Naive thymus-derived CD8-positive, alpha-beta T cell (primary cell): ENCODE measurements at regions not wholly inside any gene's neighbourhood (a gene's known extent, or its start where the extent isn't known, plus 50 kb on each side); places are given as distances from the start of the nearest gene placed in this dataset.

Experiments used
- ATAC-seq, 2 donors: fragments of 150-1000 bp; cut with Tn5 transposase in 1 of 2; sonication (Bioruptor Pico), chemical (Tn5 transposase) in 1 of 2; 1 replicate in 1 of 2; 2 replicates in 1 of 2; pipeline ENCODE4 v1.10.0; 2021; ENCODE audit warnings: mild to moderate bottlenecking in 2 of 2, moderate library complexity in 2 of 2
- POLR2A ChIA-PET: fragments of 350-600 bp; sonication (Branson Sonifier 250); formaldehyde crosslinking; loops from one replicate; lab custom pipeline; 2021; ENCODE audit warnings: antibody characterized with exemption; lab: Charles Lee
- DNase-seq, 10 donors: peaks; one replicate each; pipeline versions ENCODE4 v3.0.0 to v3.0.0-alpha.2; 2020 to 2022
- H3K27ac Mint-ChIP-seq, 10 donors: one replicate each; pipeline ENCODE4 v1.8.0; 2020 to 2022; ENCODE audit warnings: mild to moderate bottlenecking in 10 of 10, mixed read lengths in 10 of 10, moderate library complexity in 4 of 10, inconsistent platforms in 1 of 10
- H3K27me3 Mint-ChIP-seq, 5 donors: one replicate each; pipeline ENCODE4 v1.8.0; 2021 to 2022; ENCODE audit warnings: mixed read lengths in 5 of 5
- H3K36me3 Mint-ChIP-seq, 3 donors: one replicate each; pipeline ENCODE4 v1.8.0; 2020 to 2022; ENCODE audit warnings: mixed read lengths in 3 of 3, mild to moderate bottlenecking in 2 of 3, inconsistent platforms in 1 of 3
- H3K4me1 Mint-ChIP-seq, 4 donors: one replicate each; pipeline ENCODE4 v1.8.0; 2021 to 2022; ENCODE audit warnings: mixed read lengths in 4 of 4
- H3K4me3 Mint-ChIP-seq, 10 donors: one replicate each; pipeline ENCODE4 v1.8.0; 2020 to 2022; ENCODE audit warnings: mild to moderate bottlenecking in 10 of 10, mixed read lengths in 10 of 10, moderate library complexity in 6 of 10, inconsistent platforms in 1 of 10
- H3K9me3 Mint-ChIP-seq, 9 donors: one replicate each; pipeline ENCODE4 v1.8.0; 2020 to 2022; ENCODE audit warnings: mixed read lengths in 9 of 9, mild to moderate bottlenecking in 3 of 9, inconsistent platforms in 1 of 9, moderate library complexity in 1 of 9

DNA sequence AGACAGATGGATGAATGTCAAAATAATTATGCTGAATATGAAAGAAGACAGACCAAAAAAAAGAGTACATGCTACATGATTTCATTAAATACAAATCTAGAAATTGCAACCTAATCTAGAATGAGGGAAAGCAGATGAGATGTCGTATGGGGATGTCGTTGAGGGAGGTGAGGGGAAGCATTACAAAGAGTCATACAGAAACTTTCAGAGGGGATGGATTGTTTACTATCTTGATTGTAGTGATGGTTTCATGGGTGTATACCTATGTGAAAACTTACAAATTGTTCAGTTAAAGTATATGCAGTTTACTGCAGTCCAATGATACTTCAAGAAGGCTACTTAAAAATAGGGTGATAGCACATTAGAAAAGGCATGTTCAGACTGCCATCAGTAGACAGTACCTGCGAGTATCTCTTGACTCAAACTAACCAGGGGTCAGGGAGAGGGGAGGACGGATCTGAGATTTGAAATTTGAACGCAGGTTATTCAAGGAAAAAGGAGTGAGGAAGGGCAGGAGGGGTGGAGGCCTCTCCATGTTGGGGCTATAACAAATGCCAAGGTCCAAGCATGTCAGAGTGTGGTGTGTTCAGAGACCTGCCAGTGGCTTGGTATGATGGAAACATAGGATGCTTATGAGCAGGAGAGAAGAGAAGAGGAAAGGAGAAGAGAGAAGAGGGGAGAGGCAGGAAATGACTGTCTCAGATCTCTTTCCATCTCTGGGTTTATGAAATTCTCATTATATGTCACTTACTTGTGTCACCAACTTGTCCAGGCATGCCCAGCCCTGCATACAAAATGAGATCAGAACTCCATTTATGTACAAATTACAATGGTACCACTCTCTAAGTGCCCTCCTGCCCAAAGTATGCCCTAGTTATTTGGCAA is 257.3 kb upstream of the CXCR4 start:
- no peaks in the 10 kb centered on the region for H3K36me3 Mint-ChIP-seq
- H3K4me1 Mint-ChIP-seq = peaks cover 24 to 47% (median 40%) of the 10 kb centered on the region in 4 donors
- POLR2A ChIA-PET = interaction anchor here (0.6 to 3.9 kb wide), 9 partner anchors 12 to 410 kb away, joined by 3 to 28 read pairs (median 7); partner anchors contain the start of gene CXCR4
- H3K27ac Mint-ChIP-seq = peak overlapping the region; percentile 19 to 94 (median 88)
- DNase-seq = no peak
- no peaks in the 10 kb centered on the region for H3K27me3 Mint-ChIP-seq
- ATAC-seq = no peak
- peak overlapping the region in 5 of 10 donors; percentile 14 to 37 (median 25) for H3K4me3 Mint-ChIP-seq
- H3K9me3 Mint-ChIP-seq = peaks cover 0 to 9% (median 0%) of the 10 kb centered on the region in 9 donors

DNA sequence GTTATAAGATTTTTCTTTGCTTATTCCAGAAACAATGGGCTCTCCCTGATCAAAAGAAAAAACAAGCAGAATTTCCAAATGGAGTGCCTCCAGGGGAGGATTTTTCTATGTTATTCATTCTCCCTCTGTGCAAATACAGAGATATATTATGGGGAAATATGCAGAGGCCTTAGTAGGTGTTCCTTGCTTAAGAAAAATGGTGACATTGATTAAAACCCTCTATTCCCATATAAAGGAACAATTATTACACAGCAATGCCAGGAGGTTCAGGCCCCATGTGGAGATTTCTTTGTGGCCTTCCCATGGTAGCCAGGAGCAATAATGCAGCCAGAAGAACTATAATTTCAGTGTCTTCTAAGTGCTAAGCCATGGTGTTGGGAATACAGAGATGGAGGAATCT is 255.9 kb upstream of the CXCR4 start:
- DNase-seq = no peak
- peaks cover 24 to 46% (median 39%) of the 10 kb centered on the region in 4 donors for H3K4me1 Mint-ChIP-seq
- no peak overlapping the region for H3K4me3 Mint-ChIP-seq
- H3K36me3 Mint-ChIP-seq = peaks cover 0 to 5% (median 3%) of the 10 kb centered on the region in 3 donors
- H3K27ac Mint-ChIP-seq = peak overlapping the region in 1 of 10 donors; percentile 18
- POLR2A ChIA-PET = interaction anchor here (0.8 kb wide), 1 partner anchor 240 kb away, joined by 3 read pairs; no protein-coding TSS in a partner anchor
- H3K9me3 Mint-ChIP-seq = peaks cover 0 to 9% (median 0%) of the 10 kb centered on the region in 9 donors
- ATAC-seq = no peak
- no peaks in the 10 kb centered on the region for H3K27me3 Mint-ChIP-seq

DNA sequence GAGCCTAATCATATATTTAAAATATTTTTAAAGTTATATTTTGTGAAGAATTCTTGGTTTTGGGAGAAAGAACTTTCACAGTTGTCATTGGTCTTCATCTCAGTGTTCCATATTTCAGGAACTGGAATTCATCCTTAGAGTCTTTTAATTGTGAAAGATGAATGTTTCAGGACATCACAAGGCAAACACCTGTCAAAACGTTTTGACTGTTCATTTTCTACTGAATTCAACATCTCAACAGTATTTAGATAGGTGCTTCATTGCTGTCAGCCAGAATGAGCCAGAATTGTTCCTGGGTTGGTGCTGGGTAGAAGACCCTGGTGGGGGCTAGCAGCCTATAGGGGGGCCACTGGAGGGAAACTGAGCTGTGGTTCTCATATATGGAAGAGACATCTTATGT is 255.1 kb upstream of the CXCR4 start:
- DNase-seq = no peak
- H3K9me3 Mint-ChIP-seq = peaks cover 0 to 9% (median 0%) of the 10 kb centered on the region in 9 donors
- no peak overlapping the region for H3K4me3 Mint-ChIP-seq
- H3K27ac Mint-ChIP-seq = no peak overlapping the region
- peaks cover 23 to 39% (median 33%) of the 10 kb centered on the region in 4 donors for H3K4me1 Mint-ChIP-seq
- peaks cover 0 to 5% (median 3%) of the 10 kb centered on the region in 3 donors for H3K36me3 Mint-ChIP-seq
- ATAC-seq = no peak
- no peaks in the 10 kb centered on the region for H3K27me3 Mint-ChIP-seq
- POLR2A ChIA-PET = interaction anchor here (0.8 kb wide), 1 partner anchor 239 kb away, joined by 3 read pairs; no protein-coding TSS in a partner anchor

DNA sequence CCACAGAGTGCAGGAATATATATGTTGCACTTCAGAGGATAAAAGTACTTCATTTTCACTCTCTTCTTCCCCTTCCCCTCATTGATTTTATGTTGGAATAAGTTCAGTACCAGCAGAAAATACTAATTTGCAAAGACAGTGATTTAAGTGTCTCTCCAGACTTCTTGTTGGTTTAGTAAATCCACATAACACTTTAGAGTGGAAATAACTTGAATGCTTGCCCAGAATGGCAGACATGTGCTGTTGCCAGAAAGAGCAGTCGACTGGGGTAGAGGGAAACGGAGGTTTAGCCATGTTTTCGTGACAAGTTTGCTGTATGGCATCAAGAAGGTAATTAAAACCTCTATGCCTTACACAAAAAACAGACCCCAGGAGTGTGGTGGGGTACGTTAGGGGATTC is 246.0 kb upstream of the CXCR4 start:
- DNase-seq = no peak
- Mint-ChIP-seq H3K4me1 (peaks cover 6 to 21% (median 19%) of the 10 kb centered on the region in 4 donors), H3K4me3 (no peak overlapping the region), H3K36me3 (no peaks in the 10 kb centered on the region), H3K27me3 (no peaks in the 10 kb centered on the region), H3K27ac (no peak overlapping the region), H3K9me3 (peaks cover 0 to 8% (median 3%) of the 10 kb centered on the region in 9 donors)
- POLR2A ChIA-PET = no interaction called here
- no peak for ATAC-seq

DNA sequence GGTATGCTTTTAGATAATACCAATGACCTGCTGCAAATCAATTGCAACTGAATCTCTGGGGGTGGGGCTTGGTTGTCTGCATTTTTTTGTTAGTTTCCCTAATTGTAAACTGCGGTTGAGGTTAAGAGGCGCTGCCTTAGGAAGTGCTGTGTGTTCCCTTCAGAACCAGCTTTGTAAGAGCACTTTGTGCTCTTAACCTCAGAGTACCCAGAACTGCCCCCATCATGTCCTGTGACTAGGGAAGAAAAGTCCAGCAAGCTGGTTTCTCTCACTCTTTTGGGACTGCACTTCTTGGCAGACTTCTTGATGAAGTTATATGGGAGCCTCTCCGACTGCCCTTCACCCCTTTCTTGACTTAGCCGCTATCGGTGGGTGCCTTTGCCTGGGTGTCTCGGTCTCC is 245.5 kb upstream of the CXCR4 start:
- H3K9me3 Mint-ChIP-seq = peaks cover 0 to 8% (median 3%) of the 10 kb centered on the region in 9 donors
- H3K4me3 Mint-ChIP-seq = no peak overlapping the region
- no peak for ATAC-seq
- POLR2A ChIA-PET = no interaction called here
- H3K4me1 Mint-ChIP-seq = peaks cover 8 to 25% (median 20%) of the 10 kb centered on the region in 4 donors
- no peaks in the 10 kb centered on the region for H3K36me3 Mint-ChIP-seq
- H3K27me3 Mint-ChIP-seq = no peaks in the 10 kb centered on the region
- peak overlapping the region in 1 of 10 donors; percentile 50 for H3K27ac Mint-ChIP-seq
- no peak for DNase-seq

DNA sequence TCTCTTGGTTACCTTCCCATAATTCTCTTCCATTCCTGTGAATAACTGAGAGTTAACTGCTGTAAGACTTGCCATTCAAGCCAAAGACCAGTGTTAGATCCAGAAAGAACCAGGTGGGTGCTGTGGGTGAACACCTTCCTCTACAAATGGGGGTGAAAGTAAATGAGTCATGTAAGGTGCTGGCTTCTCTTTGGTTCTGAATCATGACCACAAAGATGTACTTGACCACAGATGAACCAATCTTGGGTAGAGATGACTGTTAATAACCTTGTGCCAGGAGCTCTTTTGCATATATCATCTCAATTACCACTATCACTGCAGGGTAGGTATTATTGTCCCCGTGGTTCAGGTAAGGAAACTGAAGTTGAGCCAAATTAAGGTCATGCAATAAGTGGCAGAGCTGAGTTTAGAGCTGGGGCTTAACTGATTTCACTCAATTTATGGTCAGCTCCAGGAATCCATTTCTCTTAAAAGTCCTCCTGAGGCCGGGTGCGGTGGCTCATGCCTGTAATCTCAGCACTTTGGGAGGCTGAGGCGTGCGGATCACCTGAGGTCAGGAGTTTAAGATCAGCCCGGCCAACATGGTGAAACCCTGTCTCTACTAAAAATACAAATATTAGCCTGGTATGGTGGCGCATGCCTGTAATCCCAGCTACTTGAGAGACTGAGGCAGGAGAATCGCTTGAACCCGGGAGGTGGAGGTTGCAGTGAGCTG is 244.9 kb upstream of the CXCR4 start:
- POLR2A ChIA-PET = interaction anchor here (0.5 to 0.8 kb wide), 2 partner anchors 13 to 232 kb away, joined by 3 read pairs; no protein-coding TSS in a partner anchor
- Mint-ChIP-seq H3K9me3 (peaks cover 0 to 6% (median 3%) of the 10 kb centered on the region in 9 donors), H3K27ac (peak overlapping the region in 2 of 10 donors; percentile 20 to 49)

DNA sequence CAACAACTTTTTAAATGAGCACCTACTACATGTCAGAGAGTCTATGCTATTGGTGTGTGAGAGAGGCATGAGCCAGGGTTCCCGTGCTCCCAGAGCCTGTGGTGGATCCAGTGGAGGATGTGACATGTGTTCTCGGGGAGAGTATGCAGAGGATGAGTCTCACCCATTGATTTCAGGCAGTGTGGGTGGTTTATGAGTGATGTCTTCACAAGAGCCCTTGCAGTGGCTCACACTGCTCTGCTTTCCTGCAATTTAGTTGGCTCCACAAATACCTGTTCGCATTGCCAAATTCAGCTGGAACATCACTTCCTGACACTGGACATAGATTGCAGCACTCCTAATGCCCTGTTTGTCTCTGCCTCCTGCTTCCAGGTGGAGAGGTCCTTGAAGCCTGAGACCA is 243.6 kb upstream of the CXCR4 start:
- Mint-ChIP-seq H3K36me3 (no peaks in the 10 kb centered on the region), H3K4me3 (no peak overlapping the region), H3K4me1 (peaks cover 10 to 25% (median 20%) of the 10 kb centered on the region in 4 donors), H3K27ac (peak overlapping the region in 2 of 10 donors; percentile 27 to 63), H3K9me3 (peaks cover 0 to 1% (median 0%) of the 10 kb centered on the region in 9 donors), H3K27me3 (no peaks in the 10 kb centered on the region)
- POLR2A ChIA-PET = no interaction called here
- ATAC-seq (no peak), DNase-seq (no peak)

More for the DNA sequence above, 244.9 kb upstream of the CXCR4 start:
- Mint-ChIP-seq H3K4me3 (no peak overlapping the region), H3K4me1 (peaks cover 10 to 25% (median 20%) of the 10 kb centered on the region in 4 donors), H3K36me3 (no peaks in the 10 kb centered on the region), H3K27me3 (no peaks in the 10 kb centered on the region)
- peak in 1 of 2 donors; percentile 50 for ATAC-seq
- no peak for DNase-seq

DNA sequence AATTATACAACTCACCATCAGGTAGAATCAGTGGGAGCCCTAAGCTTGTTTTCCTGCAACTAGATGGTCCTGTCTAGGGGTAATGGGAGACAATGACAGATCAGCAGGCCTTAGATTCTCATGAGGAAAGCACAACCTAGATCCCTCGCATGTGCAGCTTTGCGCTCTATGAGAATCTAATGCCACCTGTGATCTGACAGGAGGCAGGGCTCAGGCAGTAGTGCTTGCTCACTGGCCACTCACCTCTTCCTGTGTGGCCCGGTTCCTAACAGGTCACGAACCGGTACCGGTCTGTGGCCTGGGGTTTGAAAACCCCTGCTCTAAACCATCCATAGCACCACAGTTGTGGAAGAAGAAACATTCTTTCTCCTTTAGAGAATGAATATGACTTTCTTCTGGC is 242.8 kb upstream of the CXCR4 start:
- ATAC-seq = no peak
- no peaks in the 10 kb centered on the region for H3K36me3 Mint-ChIP-seq
- no peak for DNase-seq
- H3K4me1 Mint-ChIP-seq = peaks cover 10 to 25% (median 20%) of the 10 kb centered on the region in 4 donors
- no peaks in the 10 kb centered on the region for H3K27me3 Mint-ChIP-seq
- POLR2A ChIA-PET = no interaction called here
- peaks cover 0 to 1% (median 0%) of the 10 kb centered on the region in 9 donors for H3K9me3 Mint-ChIP-seq
- H3K27ac Mint-ChIP-seq = peak overlapping the region in 3 of 10 donors; percentile 38 to 63 (median 62)
- H3K4me3 Mint-ChIP-seq = no peak overlapping the region

DNA sequence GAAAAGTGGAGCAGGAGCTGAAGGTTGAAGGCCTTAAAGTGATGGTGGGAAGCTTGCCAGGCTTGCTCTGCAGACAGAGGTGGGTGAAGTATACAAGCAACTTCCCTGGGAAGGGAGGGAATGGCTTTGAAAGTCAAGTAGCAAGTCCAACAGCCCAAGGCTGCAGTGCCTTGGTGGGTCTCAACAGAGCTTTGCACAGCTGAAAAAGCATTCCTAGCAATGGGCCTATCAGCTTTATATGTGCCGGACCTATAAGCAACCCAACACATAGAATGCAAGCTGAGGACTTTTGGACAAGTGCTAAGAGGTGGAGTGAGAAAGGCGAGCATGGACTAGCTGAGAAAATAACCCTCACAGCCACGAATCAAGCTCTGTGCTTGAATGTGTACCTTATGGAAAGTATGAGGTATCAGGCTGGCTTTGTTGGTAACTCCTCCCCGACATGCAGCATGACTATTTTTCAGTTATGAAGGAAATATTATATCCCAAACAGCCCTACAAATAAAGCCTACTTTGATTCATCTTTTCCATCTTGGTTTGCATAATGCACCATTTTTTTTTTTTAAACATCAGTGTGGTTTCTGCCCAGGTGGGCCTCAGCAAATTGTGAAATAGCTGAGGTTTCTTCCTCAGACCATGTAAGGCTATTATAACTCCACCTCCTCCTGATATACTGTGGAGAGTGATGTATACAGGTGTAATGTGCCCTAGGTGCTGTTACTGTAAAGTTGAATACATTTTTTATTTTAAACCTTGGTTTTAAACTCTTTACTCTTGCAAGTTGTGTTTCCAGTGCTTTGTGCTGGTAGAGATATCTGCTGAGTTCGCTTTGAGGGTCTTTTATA is 241.4 kb upstream of the CXCR4 start:
- Mint-ChIP-seq H3K27me3 (no peaks in the 10 kb centered on the region), H3K36me3 (no peaks in the 10 kb centered on the region), H3K9me3 (peaks cover 0 to 1% (median 0%) of the 10 kb centered on the region in 9 donors), H3K4me3 (no peak overlapping the region), H3K27ac (peak overlapping the region in 1 of 10 donors; percentile 53), H3K4me1 (peaks cover 13 to 25% (median 20%) of the 10 kb centered on the region in 4 donors)
- DNase-seq (no peak), ATAC-seq (peak in 1 of 2 donors; percentile 54)
- POLR2A ChIA-PET = interaction anchor here (1.0 to 1.3 kb wide), 2 partner anchors 17 to 224 kb away, joined by 3 read pairs; no protein-coding TSS in a partner anchor

DNA sequence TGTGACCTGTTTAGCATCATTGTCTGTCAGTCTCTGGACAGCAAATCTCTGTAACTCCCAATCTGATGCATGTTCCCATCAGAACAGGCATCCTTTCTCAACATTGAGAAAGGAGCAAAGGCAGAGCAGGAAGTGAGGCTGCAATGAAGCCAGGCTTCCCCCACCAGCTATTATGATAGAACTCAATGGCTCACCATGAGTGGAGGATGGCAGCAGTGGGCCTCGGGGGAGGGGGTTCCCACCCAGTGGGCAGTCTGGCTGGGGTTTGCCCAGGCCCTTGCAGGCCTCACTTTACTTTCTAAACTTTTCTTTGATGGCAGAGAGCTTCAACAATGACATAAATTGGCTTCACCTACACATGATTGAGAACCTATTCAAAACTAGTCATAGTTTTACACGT is 240.6 kb upstream of the CXCR4 start:
- H3K36me3 Mint-ChIP-seq = no peaks in the 10 kb centered on the region
- peak overlapping the region in 6 of 10 donors; percentile 29 to 60 (median 46) for H3K27ac Mint-ChIP-seq
- ATAC-seq = no peak
- DNase-seq = no peak
- H3K9me3 Mint-ChIP-seq = peaks cover 0 to 1% (median 0%) of the 10 kb centered on the region in 9 donors
- peaks cover 13 to 25% (median 17%) of the 10 kb centered on the region in 4 donors for H3K4me1 Mint-ChIP-seq
- no peaks in the 10 kb centered on the region for H3K27me3 Mint-ChIP-seq
- no peak overlapping the region for H3K4me3 Mint-ChIP-seq
- POLR2A ChIA-PET = interaction anchor here (1.3 kb wide), 1 partner anchor 223 kb away, joined by 3 read pairs; no protein-coding TSS in a partner anchor

DNA sequence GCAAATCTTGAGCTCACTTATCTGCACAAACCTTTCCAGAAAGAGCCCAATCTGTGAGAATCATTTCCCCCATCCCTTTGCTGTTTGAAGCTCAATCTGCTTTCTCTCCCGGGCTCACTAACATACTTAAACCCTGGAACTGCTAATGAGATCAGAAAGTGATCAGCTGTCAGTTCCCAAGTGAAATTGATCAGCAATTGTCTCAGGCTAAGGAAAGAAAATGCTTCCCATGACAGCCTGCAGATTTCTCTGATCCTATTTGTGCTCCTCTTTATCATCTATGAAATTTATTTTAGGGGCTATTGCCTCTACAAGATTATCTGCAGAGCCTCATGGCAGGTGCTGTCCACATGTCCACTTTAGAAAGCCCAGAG is 239.0 kb upstream of the CXCR4 start:
- ATAC-seq (no peak), DNase-seq (no peak)
- Mint-ChIP-seq H3K4me3 (no peak overlapping the region), H3K36me3 (no peaks in the 10 kb centered on the region), H3K9me3 (no peaks in the 10 kb centered on the region), H3K27ac (no peak overlapping the region), H3K27me3 (no peaks in the 10 kb centered on the region), H3K4me1 (peaks cover 6 to 15% (median 10%) of the 10 kb centered on the region in 4 donors)
- POLR2A ChIA-PET = no interaction called here
